NK-92 treated with Interleukin-12 subunit alpha and Interleukin-12 subunit beta, amount 100 ng/mL, for 24 hours (cell line): ENCODE measurements at regions not wholly inside any gene's neighbourhood (a gene's known extent, or its start where the extent isn't known, plus 50 kb on each side); places are given as distances from the start of the nearest gene placed in this dataset.
"Not testable (repeated sequence)": the region's sequence is repeated elsewhere in the genome, so short reads cannot be mapped to it uniquely, and the experiment has no call there.

Experiments used
- DNase-seq: peaks from one replicate; lab custom pipeline; 2025; lab: John Stamatoyannopoulos, UW

DNA sequence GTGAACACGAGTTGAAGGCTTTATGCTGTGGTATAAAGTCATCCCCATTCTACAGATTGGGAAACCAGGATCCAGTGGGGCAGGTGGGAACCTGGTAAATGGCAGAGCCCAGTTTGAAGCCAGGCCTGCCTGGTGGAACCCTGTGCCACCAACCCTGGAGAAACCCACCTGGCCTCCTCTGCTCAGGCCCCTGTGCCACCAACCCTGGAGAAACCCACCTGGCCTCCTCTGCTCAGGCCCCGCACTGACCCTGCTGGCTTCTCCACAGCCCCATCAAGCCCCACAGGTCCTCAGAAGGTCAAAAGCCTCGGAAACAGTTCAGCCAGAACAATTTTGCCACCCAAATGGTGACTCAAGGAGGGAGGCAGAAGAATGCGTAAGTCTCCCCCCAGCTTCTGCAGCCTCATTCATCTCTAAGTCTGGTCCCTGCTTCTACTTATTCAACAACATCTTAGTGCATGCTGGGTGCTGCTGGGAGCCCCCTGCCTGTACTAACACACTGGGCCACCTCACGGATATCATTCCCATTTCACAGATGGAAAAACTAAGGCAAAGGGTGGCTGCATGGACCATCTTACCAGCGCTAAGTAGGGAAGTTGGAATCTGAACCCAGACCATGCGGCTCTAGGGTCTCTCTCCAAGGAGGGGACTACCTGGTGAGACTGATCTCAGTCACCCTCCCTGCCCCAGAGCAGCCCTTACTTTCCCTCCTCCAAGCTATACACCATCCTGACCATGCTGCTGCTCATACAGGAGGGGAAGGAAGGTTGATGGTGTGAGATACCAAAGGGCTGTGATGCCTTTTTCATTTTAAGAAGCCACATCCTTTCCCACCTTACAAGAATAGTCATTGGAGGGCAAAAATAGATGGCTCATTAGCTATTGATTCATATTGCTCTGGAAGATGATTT is 93.7 kb upstream of the ID2 start:
- peak; percentile 14 for DNase-seq

DNA sequence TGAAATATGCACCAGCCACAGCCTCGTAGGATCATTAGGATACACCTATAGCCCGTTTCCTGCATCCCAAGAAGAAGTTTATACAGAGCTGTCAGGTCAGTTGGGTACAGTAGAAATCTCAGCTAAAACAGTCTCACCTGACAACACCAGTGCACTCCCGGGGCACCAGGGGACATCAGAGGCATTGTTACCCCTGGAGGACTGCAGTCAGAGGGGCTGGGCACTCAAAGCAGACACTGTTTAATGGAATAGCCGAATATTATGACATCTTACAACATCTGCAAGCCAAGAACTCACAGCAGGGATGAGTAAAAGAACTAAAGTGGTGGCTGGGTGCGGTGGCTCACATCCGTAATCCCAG is 93.0 kb upstream of the ID2 start:
- DNase-seq: peak; percentile 16

DNA sequence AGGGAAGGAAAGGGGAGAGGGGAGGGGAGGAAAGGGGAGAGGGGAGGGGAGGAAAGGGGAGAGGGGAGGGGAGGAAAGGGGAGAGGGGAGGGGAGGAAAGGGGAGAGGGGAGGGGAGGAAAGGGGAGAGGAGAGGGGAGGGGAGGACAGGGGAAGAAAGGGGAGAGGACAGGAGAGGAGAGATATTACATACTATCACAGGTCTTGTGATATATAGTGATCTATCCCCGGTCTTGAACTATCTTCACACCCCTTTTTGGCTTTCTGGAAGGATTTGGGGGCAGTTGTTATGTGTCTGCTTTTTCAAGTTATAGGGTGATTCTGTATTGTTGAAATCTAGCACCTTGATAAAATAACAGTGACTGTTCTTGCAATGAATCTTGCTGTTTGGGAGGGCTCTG is 92.1 kb upstream of the ID2 start:
- no peak for DNase-seq

DNA sequence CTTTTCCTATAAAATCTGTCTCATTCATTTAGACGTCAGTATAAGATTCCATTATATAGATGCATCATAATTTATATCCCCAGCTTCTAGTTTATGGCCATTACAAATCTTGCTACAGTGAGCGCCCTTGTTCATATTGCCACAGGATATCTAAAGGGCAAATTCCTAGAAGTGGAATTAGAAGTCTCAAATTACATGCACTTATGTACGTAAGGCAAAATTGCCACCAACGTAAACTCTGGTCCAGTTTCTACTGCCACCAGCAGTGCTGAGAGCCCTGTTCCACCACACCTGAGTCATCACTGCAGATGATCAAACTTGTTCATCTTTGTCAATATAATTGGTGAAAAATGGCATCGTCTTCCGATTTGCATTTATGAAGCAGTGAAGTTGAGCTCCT is 90.9 kb upstream of the ID2 start:
- no peak for DNase-seq

DNA sequence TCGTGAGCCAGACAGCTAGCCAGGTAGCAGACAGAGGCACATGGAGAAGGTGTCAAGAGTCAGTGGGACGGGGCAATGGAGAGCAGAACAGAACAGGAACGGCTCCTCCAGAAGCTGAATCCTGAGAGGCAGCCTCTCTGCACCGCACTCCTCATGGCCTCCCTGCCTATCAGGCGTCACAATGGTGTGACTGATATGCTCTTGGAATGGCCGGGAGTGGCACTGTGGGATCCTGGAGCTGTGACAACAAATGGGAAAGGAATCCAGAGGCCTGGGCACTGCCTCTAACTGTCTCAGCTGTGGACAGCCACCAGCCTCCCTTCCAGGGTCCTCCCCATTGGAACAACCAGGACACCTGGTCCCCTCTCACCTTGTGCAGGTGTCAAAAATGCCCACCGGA is 89.1 kb upstream of the ID2 start:
- DNase-seq: no peak

DNA sequence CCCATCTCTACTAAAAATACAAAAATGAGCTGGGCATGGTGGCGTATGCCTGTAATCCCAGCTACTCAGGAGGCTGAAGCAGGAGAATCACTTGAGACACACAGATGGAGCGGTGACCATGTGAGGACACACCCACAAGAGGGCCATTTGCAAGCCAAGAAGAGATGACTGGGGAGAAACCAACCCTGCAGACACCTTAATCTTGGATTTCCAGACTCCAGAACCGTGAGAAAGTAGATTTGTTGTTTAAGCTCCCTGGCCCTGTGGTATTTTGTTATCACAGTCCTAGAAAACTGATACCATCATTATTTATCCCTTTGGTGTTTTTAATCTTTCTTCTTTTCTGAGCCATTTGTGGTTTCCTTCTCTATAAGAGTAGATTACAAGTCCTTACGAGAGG is 88.6 kb upstream of the ID2 start:
- DNase-seq: no peak

DNA sequence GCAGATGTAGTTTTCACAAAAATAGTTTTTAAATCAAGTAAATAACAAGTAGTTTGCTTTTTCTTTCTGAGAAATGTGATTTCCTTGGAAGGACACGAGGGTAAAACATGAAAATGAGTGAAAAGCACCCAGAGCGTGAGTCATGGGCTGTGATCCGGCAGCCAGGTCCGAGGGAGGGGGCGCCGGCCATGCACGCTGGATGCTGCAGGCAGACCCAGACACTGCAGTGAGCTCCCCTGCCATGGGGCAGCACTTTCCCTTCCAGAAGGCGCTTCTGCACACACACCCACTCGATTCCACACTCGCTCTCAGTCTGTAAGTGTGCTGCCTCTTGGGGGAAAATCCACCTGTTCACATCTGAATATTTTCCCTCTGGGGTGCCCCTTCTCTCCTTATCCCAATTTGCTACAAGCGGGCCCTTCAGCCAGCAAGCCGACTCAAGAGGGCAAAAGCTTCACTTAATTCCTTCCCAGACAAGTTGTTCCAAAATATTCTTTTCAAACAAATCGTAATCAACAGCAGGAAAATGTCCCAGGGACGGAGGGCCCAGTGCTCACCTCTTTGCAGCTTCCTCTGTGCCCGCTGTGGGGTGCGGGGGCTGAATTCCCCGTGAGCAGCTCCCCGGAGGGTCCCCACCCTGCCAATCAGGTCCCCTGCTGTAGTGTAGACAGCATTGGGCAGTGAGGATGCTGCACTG is 87.0 kb upstream of the ID2 start:
- no peak for DNase-seq

DNA sequence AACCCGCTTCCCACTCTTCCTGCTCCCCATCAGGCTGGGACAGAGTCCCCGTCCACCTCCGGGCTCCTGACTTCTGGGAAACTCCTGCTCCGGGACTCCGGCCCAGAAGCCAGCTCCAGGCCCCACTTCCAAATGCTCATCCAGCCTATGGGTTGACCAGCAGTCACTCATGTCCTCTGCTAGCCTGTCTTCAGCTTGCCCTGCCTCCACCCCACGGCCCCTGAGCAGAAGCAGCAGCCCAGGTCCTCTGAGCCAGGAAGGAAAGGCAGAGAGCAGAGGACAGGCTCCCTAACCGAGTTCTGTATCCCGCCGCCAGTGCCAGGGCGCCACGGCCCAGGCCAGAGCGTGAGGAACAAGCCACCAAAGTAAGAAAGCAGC is 86.4 kb upstream of the ID2 start:
- DNase-seq: no peak

DNA sequence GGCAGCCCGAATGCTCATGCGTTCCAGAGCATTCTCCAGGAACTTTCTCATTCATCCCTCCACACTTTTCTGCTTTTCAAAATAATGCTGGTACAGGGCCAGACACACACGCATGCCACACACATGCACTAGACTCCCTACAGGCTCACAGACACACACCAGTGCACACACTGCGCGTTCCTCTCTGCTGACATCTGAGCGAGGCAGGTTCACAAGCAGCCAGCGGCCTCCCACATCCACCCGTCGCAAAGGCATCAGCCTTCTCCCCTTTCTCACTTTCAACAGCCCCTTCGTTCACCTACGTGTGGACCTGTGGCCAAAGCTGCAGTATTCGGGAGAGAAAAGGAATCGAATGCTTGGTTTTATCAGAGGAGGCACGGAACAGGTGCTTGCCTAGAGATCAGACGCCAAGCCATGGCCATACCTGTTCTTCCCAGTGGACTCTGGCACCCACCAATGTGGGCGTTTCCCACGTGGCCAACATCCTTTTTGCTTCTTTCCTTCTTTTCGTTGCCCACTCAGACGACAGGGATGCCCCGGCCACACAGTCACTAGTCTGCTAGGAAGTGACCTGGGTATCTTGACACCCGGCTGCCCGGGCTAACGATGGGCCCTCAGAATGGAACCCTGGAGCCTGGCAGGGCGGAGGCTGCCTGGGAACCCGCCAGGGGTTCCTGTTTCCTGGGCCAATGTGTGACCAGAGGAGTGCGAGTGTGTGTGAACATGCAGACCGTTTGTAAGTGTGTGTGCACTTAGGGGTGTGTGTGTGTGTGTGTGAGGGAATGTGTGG is 85.8 kb upstream of the ID2 start:
- DNase-seq: no peak

DNA sequence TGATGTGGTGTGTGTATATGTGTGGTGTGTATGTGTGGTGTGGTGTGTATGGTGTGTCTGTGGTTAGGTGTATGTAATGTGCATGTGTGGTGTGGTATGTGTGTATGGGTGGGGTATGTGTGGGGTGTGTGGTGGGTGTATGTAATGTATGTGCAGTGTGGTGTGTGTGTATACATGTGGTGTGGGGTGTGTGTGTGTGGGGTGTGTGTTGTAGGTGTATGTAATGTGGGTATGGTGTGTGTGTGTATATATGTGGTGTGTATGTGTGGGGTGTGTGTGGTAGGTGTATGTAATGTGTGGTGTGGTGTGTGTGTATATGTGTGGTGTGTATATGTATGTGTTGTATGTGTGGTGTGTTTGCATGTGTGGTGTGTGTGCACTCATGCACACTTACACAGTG is 84.8 kb upstream of the ID2 start:
- no peak for DNase-seq

DNA sequence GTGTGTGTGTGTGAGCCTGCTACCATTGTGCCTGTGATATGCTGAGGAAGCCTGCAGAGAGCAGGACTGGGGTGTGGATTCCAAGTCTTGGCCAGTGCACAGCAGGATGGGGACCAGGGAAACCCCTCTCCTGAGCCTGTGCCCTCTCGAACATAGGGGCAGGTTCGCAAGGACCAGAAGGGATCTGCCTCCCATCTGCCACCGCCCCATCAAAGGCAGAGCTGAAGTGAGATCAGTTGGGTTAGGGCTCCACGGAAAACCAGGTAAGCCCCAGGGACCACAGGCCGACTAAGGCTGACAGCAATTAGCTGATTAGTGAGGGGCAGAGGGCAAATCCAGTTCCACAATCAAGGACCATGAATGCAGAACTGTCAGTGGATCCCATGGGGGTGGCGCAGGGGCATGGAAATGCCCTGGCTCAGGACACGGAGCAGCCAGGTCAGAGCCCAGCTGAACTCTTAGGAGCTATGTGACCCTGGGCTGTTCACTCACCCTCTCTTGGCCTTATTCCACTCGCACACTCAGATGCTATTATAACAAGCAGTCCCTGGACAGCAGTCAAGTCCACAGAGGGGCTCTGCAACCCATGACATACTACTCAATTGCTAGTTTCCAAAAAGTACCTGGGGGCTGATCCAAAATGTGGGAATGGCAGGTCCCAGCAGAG is 84.2 kb upstream of the ID2 start:
- no peak for DNase-seq

DNA sequence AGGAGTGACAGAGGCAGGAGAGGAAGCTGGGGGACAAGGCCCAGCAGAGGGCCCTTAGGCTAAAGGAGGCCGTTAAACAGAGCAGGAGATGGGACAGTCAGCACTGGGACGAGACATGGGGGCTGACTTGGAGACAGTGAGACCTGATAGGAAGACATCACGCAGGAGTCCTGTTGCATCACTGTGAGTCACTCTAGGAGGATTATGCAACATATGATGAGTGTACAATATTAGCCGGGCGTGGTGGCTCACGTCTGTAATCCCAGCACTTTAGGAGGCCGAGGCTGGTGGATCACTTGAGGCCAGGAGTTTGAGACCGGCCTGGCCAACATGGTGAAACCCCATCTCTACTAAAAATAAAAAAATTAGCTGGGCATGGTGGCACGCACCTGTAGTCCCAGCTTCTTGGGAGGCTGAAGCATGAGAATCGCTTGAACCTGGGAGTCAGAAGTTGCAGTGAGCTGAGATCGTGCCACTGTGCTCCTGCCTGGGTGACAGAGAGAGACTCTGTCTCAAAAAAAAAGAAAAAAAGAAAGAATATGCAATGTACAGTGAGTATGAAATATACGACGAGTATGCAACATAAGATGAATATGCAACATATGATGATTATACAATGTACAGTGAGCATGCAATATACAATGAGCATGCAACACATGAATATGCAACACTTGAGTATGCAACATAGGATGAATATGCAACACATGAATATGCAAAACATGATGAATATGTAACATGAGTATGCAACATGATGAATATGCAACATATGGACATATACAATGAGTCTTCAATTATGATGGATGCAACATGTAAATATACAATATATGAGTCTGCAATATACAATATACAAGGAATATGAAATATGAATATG is 83.3 kb upstream of the ID2 start:
- peak; percentile 25 for DNase-seq

DNA sequence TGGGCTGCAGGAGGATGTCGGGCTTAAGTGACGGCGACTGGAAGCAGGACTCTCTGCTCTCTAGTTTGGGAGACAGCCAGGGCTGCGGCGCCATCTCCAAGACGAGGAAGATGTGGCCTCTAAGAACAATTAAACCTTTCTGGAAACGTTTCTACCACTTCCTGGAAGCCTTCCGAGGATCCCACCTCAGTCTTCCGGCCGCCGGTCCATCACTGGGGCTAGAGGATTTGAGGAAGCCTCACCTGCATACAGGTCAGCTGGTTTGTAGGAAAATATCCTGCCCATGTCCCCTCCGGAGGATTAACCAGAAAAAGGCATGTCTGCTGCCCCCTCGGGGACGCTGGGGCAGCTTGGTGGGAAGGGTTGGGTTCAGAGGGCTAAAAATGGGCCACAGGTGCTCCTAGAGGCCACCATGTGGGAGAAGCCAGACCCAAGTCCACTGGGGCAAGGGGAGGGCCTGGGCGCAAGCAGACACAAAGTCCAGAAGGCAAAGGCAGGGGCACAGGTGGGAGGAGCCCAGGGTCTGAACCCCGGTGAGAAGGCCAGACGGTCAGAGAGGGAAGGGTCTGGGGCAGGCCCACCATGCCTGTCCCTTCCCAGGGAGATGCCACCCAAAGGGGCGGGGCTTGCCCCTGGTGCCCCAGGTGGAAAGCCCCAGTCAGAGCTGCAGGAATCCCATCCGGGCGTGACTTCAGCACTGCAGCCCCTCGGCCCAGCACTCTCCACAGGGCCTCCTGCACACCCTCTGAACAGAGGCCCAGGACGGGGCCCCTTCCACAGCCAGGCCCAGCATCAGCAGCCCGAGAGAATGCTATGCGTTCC is 82.2 kb upstream of the ID2 start:
- no peak for DNase-seq

DNA sequence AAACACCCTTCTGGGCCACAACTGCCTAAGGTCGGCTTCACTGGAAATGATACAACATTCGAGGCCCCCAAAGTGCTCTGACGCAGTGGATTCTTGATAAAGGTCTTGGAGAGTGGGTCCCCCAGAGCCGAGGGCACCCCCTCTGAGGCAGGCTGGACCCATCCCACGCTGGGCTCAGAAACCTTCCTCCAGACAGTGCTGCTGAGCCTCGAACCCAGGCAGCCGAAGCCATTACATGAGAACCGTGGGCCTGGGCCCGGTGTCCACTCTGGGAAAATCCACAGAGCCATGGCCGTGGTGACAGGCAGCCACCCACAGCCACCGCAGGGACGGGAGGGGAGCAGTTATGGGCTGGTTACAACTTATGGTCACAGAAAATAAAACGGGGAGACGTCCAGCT is 81.4 kb upstream of the ID2 start:
- DNase-seq: no peak

DNA sequence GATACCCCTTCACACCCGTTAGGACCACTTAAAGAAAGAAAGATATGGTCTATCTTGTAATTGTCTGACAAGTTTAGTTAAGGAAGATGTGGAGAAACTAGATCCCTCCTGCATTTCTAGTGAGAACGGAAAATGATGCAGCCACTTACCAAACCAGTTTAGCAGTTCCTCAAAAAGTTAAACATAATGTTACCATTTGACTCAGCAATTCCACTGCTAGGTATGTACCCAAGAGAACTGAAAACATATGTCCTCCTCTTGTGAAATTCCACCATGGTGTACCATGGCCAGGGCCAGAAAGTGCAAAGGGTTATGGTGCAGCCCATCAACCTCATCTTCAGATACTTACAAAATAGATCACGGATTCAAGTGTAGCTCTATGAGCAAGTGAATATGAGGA is 79.0 kb upstream of the ID2 start:
- DNase-seq: no peak

DNA sequence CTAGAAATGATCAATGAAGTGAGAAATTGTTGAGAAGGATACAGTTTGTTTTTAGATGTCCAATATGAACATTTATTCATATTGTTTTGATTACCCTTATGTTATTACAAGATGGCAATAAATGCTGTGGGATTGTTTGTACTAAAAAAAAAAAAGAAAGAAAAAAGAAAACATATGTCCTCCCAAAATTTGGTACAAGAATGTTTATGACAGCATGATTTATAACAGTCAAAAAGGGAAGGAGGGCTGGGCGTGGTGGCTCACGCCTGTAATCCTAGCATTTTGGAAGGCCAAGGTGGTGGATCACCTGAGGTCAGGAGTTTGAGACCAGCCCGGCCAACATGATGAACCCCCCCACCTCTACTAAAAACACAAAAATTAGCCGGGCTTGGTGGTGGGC is 78.5 kb upstream of the ID2 start:
- DNase-seq: not testable (repeated sequence)

DNA sequence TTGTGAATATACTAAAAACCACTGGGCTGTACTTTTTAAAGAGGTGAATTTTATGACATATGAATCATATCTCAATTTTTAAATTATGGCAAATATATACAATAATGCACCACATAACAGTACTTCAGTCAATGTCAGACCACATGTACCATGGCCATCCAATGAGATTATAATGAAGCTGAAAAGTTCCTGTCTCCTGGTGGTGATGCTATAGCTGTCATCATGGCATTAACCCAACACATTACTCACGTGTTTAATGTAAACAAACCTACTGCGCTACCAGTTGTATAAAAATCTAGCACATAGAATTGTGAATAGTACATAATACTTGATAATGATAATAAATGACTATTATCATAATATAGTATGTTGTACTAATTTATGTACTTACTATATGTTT is 77.6 kb upstream of the ID2 start:
- no peak for DNase-seq

DNA sequence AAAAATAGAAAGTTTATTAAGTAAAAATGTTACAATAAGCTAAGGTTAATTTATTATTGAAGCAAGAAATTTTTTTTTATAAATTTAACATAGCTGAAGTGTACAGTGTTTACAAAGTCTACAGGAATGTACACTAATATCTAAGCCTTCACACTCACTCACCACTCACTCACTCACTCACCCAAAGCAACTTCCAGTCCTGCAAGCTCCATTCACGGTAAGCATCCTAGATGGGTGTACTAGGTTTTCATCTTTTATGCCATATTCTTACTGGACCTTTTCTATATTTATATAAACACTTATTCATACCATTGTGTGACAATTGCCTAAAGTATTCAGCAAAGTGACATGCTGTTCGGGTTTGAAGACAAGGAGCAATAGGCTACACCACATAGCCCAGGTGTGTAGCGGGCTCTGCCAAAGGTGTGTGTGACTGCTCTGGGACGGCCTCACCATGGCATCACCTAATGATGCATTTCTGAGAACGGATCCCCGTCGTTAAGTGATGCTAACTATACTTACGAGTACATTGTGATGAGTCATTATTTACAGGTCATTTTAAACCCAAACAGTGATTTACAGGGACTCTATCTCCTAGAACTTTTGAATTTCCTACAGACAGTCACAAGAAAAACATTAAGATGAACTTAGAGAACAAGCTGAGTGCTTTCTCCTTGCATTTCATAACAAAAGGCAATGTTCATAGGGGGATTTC is 76.3 kb upstream of the ID2 start:
- DNase-seq: no peak

DNA sequence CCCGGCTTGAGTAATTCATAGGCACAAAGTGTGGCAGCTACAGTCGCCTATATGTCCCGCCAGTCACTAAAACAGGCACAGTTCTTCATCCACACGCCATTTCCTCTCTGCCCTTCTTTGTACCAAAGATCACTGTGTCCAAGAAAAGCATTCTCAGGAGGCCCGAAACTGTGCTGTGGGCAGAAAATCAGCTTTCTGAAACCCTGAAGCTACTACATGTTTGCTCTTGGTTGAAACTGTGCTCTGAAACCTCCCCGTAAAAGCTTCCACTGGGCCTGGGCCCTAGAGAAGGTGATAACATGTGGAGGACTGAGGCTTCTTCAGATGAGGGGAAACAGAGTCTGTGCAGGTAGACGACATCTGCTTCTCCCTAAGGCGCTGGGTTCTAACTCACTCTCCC is 75.6 kb upstream of the ID2 start:
- no peak for DNase-seq
